IMR-90 (cell line): ENCODE measurements at regions not wholly inside any gene's neighbourhood (a gene's known extent, or its start where the extent isn't known, plus 50 kb on each side); places are given as distances from the start of the nearest gene placed in this dataset.

ENCODE experiments used
- ATAC-seq: fragments of 200-7000 bp; cut with Tn5 transposase; 2 replicates; pipeline ENCODE4 v1.9.1; 2020; ENCODE audit warnings: low read depth, mild to moderate bottlenecking, moderate library complexity
- BruUV-seq: library from RNA; stranded (reverse); fragments of 400-500 nt; replicated peaks from 2 replicates; lab custom pipeline; 2021; lab: Mats Ljungman, UMichigan
- CTCF ChIA-PET: fragments of 300-600 bp; formaldehyde crosslinking; extraction: SDS; loops from one replicate; lab custom pipeline; 2021; ENCODE audit warnings: antibody characterized with exemption; lab: Yijun Ruan, JAX
- POLR2A ChIA-PET: fragments of 300-600 bp; sonication (Branson Sonifier 250); formaldehyde crosslinking; loops from one replicate; lab custom pipeline; 2022; ENCODE audit warnings: antibody characterized with exemption; ENCODE audit not compliant: unreplicated experiment; lab: Charles Lee
- DNase-seq: peaks from one replicate; pipeline ENCODE4 v3.0.0; 2013
- H2AFZ ChIP-seq: replicated peaks from 2 replicates; pipeline ENCODE3; 2013; ENCODE audit warnings: low read length, mild to moderate bottlenecking; ENCODE audit not compliant: poor library complexity
- H2AK5ac ChIP-seq: 2 replicates; pipeline ENCODE4 v1.6.1; 2013; ENCODE audit warnings: low read depth, low read length, inconsistent platforms
- H2AK9ac ChIP-seq: replicated peaks from 2 replicates; pipeline ENCODE3; 2013; ENCODE audit warnings: mild to moderate bottlenecking, low read depth, low read length, moderate library complexity; ENCODE audit not compliant: poor library complexity
- H2BK120ac ChIP-seq: 2 replicates; pipeline ENCODE4 v1.6.1; 2013; ENCODE audit warnings: low read depth, low read length, inconsistent platforms
- H2BK15ac ChIP-seq: 3 replicates; pipeline ENCODE4 v1.6.1; 2013; ENCODE audit warnings: low read depth, low read length, inconsistent platforms
- H2BK20ac ChIP-seq: 2 replicates; pipeline ENCODE4 v1.6.1; 2013; ENCODE audit warnings: low read depth, mild to moderate bottlenecking, inconsistent platforms, low read length, moderate library complexity
- H2BK5ac ChIP-seq: 2 replicates; pipeline ENCODE4 v1.6.1; 2013; ENCODE audit warnings: mild to moderate bottlenecking, low read depth, low read length, inconsistent platforms; ENCODE audit not compliant: poor library complexity, severe bottlenecking
- H3K14ac ChIP-seq: replicated peaks from 2 replicates; pipeline ENCODE4 v1.6.1; 2013; ENCODE audit warnings: low read depth, low read length, inconsistent platforms
- H3K18ac ChIP-seq: 2 replicates; pipeline ENCODE4 v1.6.1; 2013; ENCODE audit warnings: low read depth, low read length, control low read depth
- H3K23ac ChIP-seq: 2 replicates; pipeline ENCODE4 v1.6.1; 2013; ENCODE audit warnings: low read depth, low read length, inconsistent platforms
- H3K27ac ChIP-seq: 2 replicates; pipeline ENCODE4 v1.5.1; 2013; ENCODE audit warnings: mild to moderate bottlenecking, control low read depth, low read length; ENCODE audit not compliant: insufficient read depth
- H3K27me3 ChIP-seq: 2 replicates; pipeline ENCODE4 v1.6.1; 2013; ENCODE audit warnings: low read length; ENCODE audit not compliant: control insufficient read depth, insufficient read depth
- H3K36me3 ChIP-seq: 2 replicates; pipeline ENCODE4 v1.6.1; 2013; ENCODE audit warnings: low read length, mixed read lengths; ENCODE audit not compliant: control insufficient read depth, insufficient read depth
- H3K4ac ChIP-seq: 2 replicates; pipeline ENCODE4 v1.6.1; 2013; ENCODE audit warnings: low read depth, low read length, inconsistent platforms
- H3K4me1 ChIP-seq: 2 replicates; pipeline ENCODE4 v1.6.1; 2013; ENCODE audit warnings: low read length, mixed read lengths; ENCODE audit not compliant: control insufficient read depth, insufficient read depth
- H3K4me2 ChIP-seq: 2 replicates; pipeline ENCODE4 v1.6.1; 2013; ENCODE audit warnings: low read depth, mild to moderate bottlenecking, control low read depth, low read length, moderate library complexity
- H3K4me3 ChIP-seq: 2 replicates; pipeline ENCODE4 v1.5.1; 2013; ENCODE audit warnings: low read depth, mild to moderate bottlenecking, control low read depth, low read length, moderate library complexity; ENCODE audit not compliant: insufficient read depth
- H3K56ac ChIP-seq: 2 replicates; pipeline ENCODE4 v1.6.1; 2013; ENCODE audit warnings: low read length, inconsistent platforms; ENCODE audit not compliant: insufficient read depth; ENCODE audit errors: extremely low read depth
- H3K79me1 ChIP-seq, 2 experiments: 2 replicates each; pipeline ENCODE4 v1.6.1; 2013; ENCODE audit warnings: low read length in 2 of 2, inconsistent platforms in 1 of 2, low read depth in 1 of 2
- H3K9ac ChIP-seq: 2 replicates; pipeline ENCODE4 v1.6.1; 2013; ENCODE audit warnings: low read depth, low read length, control low read depth
- H3K9me1 ChIP-seq: 2 replicates; pipeline ENCODE4 v1.6.1; 2013; ENCODE audit warnings: low read length, inconsistent platforms; ENCODE audit not compliant: insufficient read depth
- H3K9me3 ChIP-seq: 2 replicates; pipeline ENCODE4 v1.6.1; 2013; ENCODE audit warnings: low read length; ENCODE audit not compliant: control insufficient read depth, insufficient read depth
- H4K20me1 ChIP-seq: 2 replicates; pipeline ENCODE4 v1.6.1; 2013; ENCODE audit warnings: low read length, inconsistent platforms; ENCODE audit not compliant: insufficient read depth
- H4K5ac ChIP-seq: 2 replicates; pipeline ENCODE4 v1.6.1; 2013; ENCODE audit warnings: mild to moderate bottlenecking, low read depth, low read length, control low read depth
- H4K8ac ChIP-seq, 2 experiments: 2 replicates each; pipeline ENCODE4 v1.6.1; 2013; ENCODE audit warnings: low read depth in 2 of 2, low read length in 2 of 2, control low read depth in 1 of 2, inconsistent platforms in 1 of 2
- H4K91ac ChIP-seq: 2 replicates; pipeline ENCODE4 v1.6.1; 2013; ENCODE audit warnings: low read depth, low read length, inconsistent platforms; ENCODE audit not compliant: insufficient read depth
- BHLHE40 ChIP-seq: fragments of 150-350 bp; IDR thresholded peaks from 2 replicates; pipeline ENCODE4 v1.6.1; 2016; ENCODE audit warnings: mild to moderate bottlenecking, low read depth, low read length
- CEBPB ChIP-seq: IDR thresholded peaks from 2 replicates; pipeline ENCODE4 v1.6.1; 2012; ENCODE audit warnings: low read depth, low read length, improper control_type of control experiment
- CHD1 ChIP-seq: IDR thresholded peaks from 2 replicates; pipeline ENCODE4 v1.6.1; 2012; ENCODE audit warnings: low read depth, low read length, improper control_type of control experiment
- CTCF ChIP-seq: conservative IDR thresholded peaks from 2 replicates; pipeline ENCODE4 v1.5.1; 2012; ENCODE audit warnings: mild to moderate bottlenecking, low read depth, low read length, improper control_type of control experiment
- ELK1 ChIP-seq: fragments of 150-350 bp; IDR thresholded peaks from 2 replicates; pipeline ENCODE4 v1.6.1; 2016; ENCODE audit warnings: low read depth, mild to moderate bottlenecking, low read length, moderate library complexity, borderline replicate concordance
- FOS ChIP-seq: fragments of 150-350 bp; IDR thresholded peaks from 2 replicates; pipeline ENCODE4 v1.6.1; 2016; ENCODE audit warnings: low read depth, low read length
- MAFK ChIP-seq: IDR thresholded peaks from 2 replicates; pipeline ENCODE4 v1.6.1; 2012; ENCODE audit warnings: low read depth, low read length, improper control_type of control experiment
- MAZ ChIP-seq: IDR thresholded peaks from 2 replicates; pipeline ENCODE4 v1.6.1; 2012; ENCODE audit warnings: low read depth, mild to moderate bottlenecking, low read length, improper control_type of control experiment, moderate library complexity, borderline replicate concordance
- MXI1 ChIP-seq: IDR thresholded peaks from 2 replicates; pipeline ENCODE4 v1.6.1; 2012; ENCODE audit warnings: low read depth, mild to moderate bottlenecking, low read length, moderate library complexity, borderline replicate concordance
- NFE2L2 ChIP-seq: fragments of 150-350 bp; IDR thresholded peaks from 2 replicates; pipeline ENCODE4 v1.6.1; 2016; ENCODE audit warnings: low read depth, mild to moderate bottlenecking, low read length
- POLR2A ChIP-seq: IDR thresholded peaks from 2 replicates; pipeline ENCODE4 v1.6.1; 2012; ENCODE audit warnings: mild to moderate bottlenecking, low read depth, low read length
- RAD21 ChIP-seq: IDR thresholded peaks from 2 replicates; pipeline ENCODE4 v1.6.1; 2012; ENCODE audit warnings: low read length, improper control_type of control experiment
- RCOR1 ChIP-seq: IDR thresholded peaks from 2 replicates; pipeline ENCODE4 v1.6.1; 2012; ENCODE audit warnings: mild to moderate bottlenecking, low read length, improper control_type of control experiment; ENCODE audit not compliant: insufficient replicate concordance
- RFX5 ChIP-seq: IDR thresholded peaks from 2 replicates; pipeline ENCODE4 v1.8.0; 2012; ENCODE audit warnings: low read depth, mild to moderate bottlenecking, low read length, moderate library complexity
- SMC3 ChIP-seq: fragments of 150-350 bp; IDR thresholded peaks from 2 replicates; pipeline ENCODE4 v1.6.1; 2016; ENCODE audit warnings: low read depth, mild to moderate bottlenecking, antibody characterized with exemption, low read length, moderate library complexity
- USF2 ChIP-seq: fragments of 150-350 bp; IDR thresholded peaks from 2 replicates; pipeline ENCODE4 v1.6.1; 2017; ENCODE audit warnings: mild to moderate bottlenecking, antibody characterized with exemption, low read length, low read depth
- WGBS, 2 experiments: methylation state at CpG; one replicate each; pipeline versions ENCODE4 v1.1.5 to v1.1.7; 2013; ENCODE audit warnings: missing lambda C conversion rate in 2 of 2; ENCODE audit not compliant: insufficient read length in 1 of 2; ENCODE audit errors: extremely low coverage in 2 of 2; 5-methylcytosine and 5-hydroxymethylcytosine counted together
- dilution Hi-C: fragments of 300-500 bp; cut with HindIII; formaldehyde crosslinking; loops from one replicate; pipeline ENCODE4 v1.14.3; 2018; ENCODE audit warnings: low sequenced_read_pairs; ENCODE audit not compliant: unreplicated experiment
- in situ Hi-C: fragments of 300-500 bp; cut with MboI; formaldehyde crosslinking; loops from 3 replicates; pipeline ENCODE4 v1.14.3; 2019; ENCODE audit warnings: low sequenced_read_pairs, inconsistent platforms, mixed read lengths
- intact Hi-C: fragments of 100-400 bp; cut with micrococcal nuclease; formaldehyde crosslinking; loops from 2 replicates; pipeline ENCODE4 v1.10.0; 2022

- no peak overlapping the region for H3K18ac ChIP-seq
- in situ Hi-C loops (no loop called here), dilution Hi-C loops (no loop called here), intact Hi-C loops (no loop called here)
- peaks cover 12% of the 10 kb centered on the region for H3K36me3 ChIP-seq
- H3K4ac ChIP-seq, result no peak overlapping the region
- no peak overlapping the region for H2BK15ac ChIP-seq
- H2AK5ac ChIP-seq, result no peak overlapping the region
- no peak overlapping the region for H3K23ac ChIP-seq
- no peaks in the 10 kb centered on the region for H3K4me1 ChIP-seq
- H4K5ac ChIP-seq, result no peak overlapping the region
- no peak overlapping the region for H4K91ac ChIP-seq
- no peak overlapping the region for H4K8ac ChIP-seq
- H2BK5ac ChIP-seq, result no peak overlapping the region
- CTCF ChIA-PET, result no interaction called here
- H2AK9ac ChIP-seq, result no peak overlapping the region
- no peak overlapping the region for H3K4me2 ChIP-seq
- ATAC-seq, result no peak
- H2BK20ac ChIP-seq, result no peak overlapping the region
- H3K9ac ChIP-seq, result no peak overlapping the region
- H3K9me1 ChIP-seq, result no peaks in the 10 kb centered on the region
- no peak overlapping the region for H3K27ac ChIP-seq
- TF ChIP-seq SMC3, result no peak
- TF ChIP-seq BHLHE40, result no peak
- TF ChIP-seq FOS, result no peak
- TF ChIP-seq MAFK, result no peak
- TF ChIP-seq MAZ, result no peak
- no peak for TF ChIP-seq MXI1
- TF ChIP-seq USF2, result no peak
- no peak for TF ChIP-seq POLR2A
- no peak for TF ChIP-seq ELK1
- no peak for TF ChIP-seq RCOR1
- no peak for TF ChIP-seq RAD21
- no peak for TF ChIP-seq RFX5
- TF ChIP-seq CHD1, result no peak
- TF ChIP-seq NFE2L2, result no peak
- TF ChIP-seq CTCF, result no peak
- TF ChIP-seq CEBPB, result no peak
- no peaks in the 10 kb centered on the region for H4K20me1 ChIP-seq
- no peak overlapping the region for H3K4me3 ChIP-seq
- BruUV-seq, result no TSS peak
- no peaks in the 10 kb centered on the region for H3K79me1 ChIP-seq
- H3K14ac ChIP-seq, result no peak overlapping the region
- 74% methylated on average over 9 of the region's 11 CpGs; no CpG with 5 or more reads in 1 of the 2 experiments for WGBS, 2 experiments
- no peak overlapping the region for H3K56ac ChIP-seq
- no peak overlapping the region for H2AFZ ChIP-seq
- no peaks in the 10 kb centered on the region for H3K27me3 ChIP-seq
- peaks cover 31% of the 10 kb centered on the region for H3K9me3 ChIP-seq
- no peak for DNase-seq
- no peak overlapping the region for H2BK120ac ChIP-seq
- POLR2A ChIA-PET, result no interaction called here
These were observed 1439.4 kb downstream of the UQCRFS1 start for GRCh38 chr19:27773318-27774094.
